ENCODE measurements at regions not wholly inside any gene's neighbourhood (a gene's known extent, or its start where the extent isn't known, plus 50 kb on each side); places are given as distances from the start of the nearest gene placed in this dataset.

GRCh38 chr6:143595251-143596036, 82.3 kb upstream of the PHACTR2 start:
- no peak for TF ChIP-seq CTCF (IDR thresholded peaks at IDR 0.05; ENCODE audit: insufficient read depth, low read length, poor library complexity, severe bottlenecking)
- no peak for TF ChIP-seq EZH2phosphoT487 (conservative IDR thresholded peaks at IDR 0.05; ENCODE audit: low read length)
